ENCODE measurements at regions not wholly inside any gene's neighbourhood (a gene's known extent, or its start where the extent isn't known, plus 50 kb on each side); places are given as distances from the start of the nearest gene placed in this dataset.

- no peak for DNase-seq (ENCODE audit: low read depth in 4 of 4, low spot score in 3 of 4)
Measured at GRCh38 chr2:162992828-162993227, 154.3 kb upstream of the KCNH7 start.

- no peak for DNase-seq (ENCODE audit: low read depth in 4 of 4, low spot score in 3 of 4)
Measured at GRCh38 chr2:162989507-162989906, 150.9 kb upstream of the KCNH7 start.

GRCh38 chr2:162974771-162975170 is 136.2 kb upstream of the KCNH7 start:
- DNase-seq (ENCODE audit: low read depth in 4 of 4, low spot score in 3 of 4): no peak

- no peak for DNase-seq (ENCODE audit: low read depth in 4 of 4, low spot score in 3 of 4)
Measured at GRCh38 chr2:162972383-162972782, 133.8 kb upstream of the KCNH7 start.

- no peak for DNase-seq (ENCODE audit: low read depth in 4 of 4, low spot score in 3 of 4)
Measured at GRCh38 chr2:162968306-162968705, 129.7 kb upstream of the KCNH7 start.

- DNase-seq (ENCODE audit: low read depth in 4 of 4, low spot score in 3 of 4): no peak
Measured at GRCh38 chr2:162967811-162968210, 129.2 kb upstream of the KCNH7 start.

- DNase-seq (ENCODE audit: low read depth in 4 of 4, low spot score in 3 of 4): no peak
Measured at GRCh38 chr2:162967147-162967546, 128.6 kb upstream of the KCNH7 start.

GRCh38 chr2:162965191-162965590 is 126.6 kb upstream of the KCNH7 start:
- no peak for DNase-seq (ENCODE audit: low read depth in 4 of 4, low spot score in 3 of 4)

- DNase-seq (ENCODE audit: low read depth in 4 of 4, low spot score in 3 of 4): no peak
Measured at GRCh38 chr2:162964513-162964912, 125.9 kb upstream of the KCNH7 start.

- DNase-seq (ENCODE audit: low read depth in 4 of 4, low spot score in 3 of 4): no peak
Measured at GRCh38 chr2:162963156-162963555, 124.6 kb upstream of the KCNH7 start.

GRCh38 chr2:162945785-162946184 is 107.2 kb upstream of the KCNH7 start:
- no peak for DNase-seq (ENCODE audit: low read depth in 4 of 4, low spot score in 3 of 4)

GRCh38 chr2:162938387-162938786 is 99.8 kb upstream of the KCNH7 start:
- no peak for DNase-seq (ENCODE audit: low read depth in 4 of 4, low spot score in 3 of 4)

GRCh38 chr2:162934191-162934590 is 95.6 kb upstream of the KCNH7 start:
- no peak for DNase-seq (ENCODE audit: low read depth in 4 of 4, low spot score in 3 of 4)

- DNase-seq (ENCODE audit: low read depth in 4 of 4, low spot score in 3 of 4): no peak
Measured at GRCh38 chr2:162932416-162932815, 93.8 kb upstream of the KCNH7 start.

- DNase-seq (ENCODE audit: low read depth in 4 of 4, low spot score in 3 of 4): no peak
Measured at GRCh38 chr2:162929571-162929970, 91.0 kb upstream of the KCNH7 start.

- DNase-seq (ENCODE audit: low read depth in 4 of 4, low spot score in 3 of 4): no peak
Measured at GRCh38 chr2:162928356-162928755, 89.8 kb upstream of the KCNH7 start.

- no peak for DNase-seq (ENCODE audit: low read depth in 4 of 4, low spot score in 3 of 4)
Measured at GRCh38 chr2:162926907-162927306, 88.3 kb upstream of the KCNH7 start.

GRCh38 chr2:162926501-162926900 is 87.9 kb upstream of the KCNH7 start:
- no peak for DNase-seq (ENCODE audit: low read depth in 4 of 4, low spot score in 3 of 4)

GRCh38 chr2:162925595-162925994 is 87.0 kb upstream of the KCNH7 start:
- DNase-seq (ENCODE audit: low read depth in 4 of 4, low spot score in 3 of 4): no peak

GRCh38 chr2:162919111-162919510 is 80.5 kb upstream of the KCNH7 start:
- no peak for DNase-seq (ENCODE audit: low read depth in 4 of 4, low spot score in 3 of 4)

GRCh38 chr2:162917626-162918025 is 79.1 kb upstream of the KCNH7 start:
- no peak for DNase-seq (ENCODE audit: low read depth in 4 of 4, low spot score in 3 of 4)

GRCh38 chr2:162916286-162916801 is 77.8 kb upstream of the KCNH7 start:
- DNase-seq (ENCODE audit: low read depth in 4 of 4, low spot score in 3 of 4): no peak

GRCh38 chr2:162915858-162916257 is 77.3 kb upstream of the KCNH7 start:
- no peak for DNase-seq (ENCODE audit: low read depth in 4 of 4, low spot score in 3 of 4)
